Activated naive CD4-positive, alpha-beta T cell treated with anti-CD3 and anti-CD28 coated beads, Interleukin-2, amount 50 U/mL, for 16 hours (primary cell): ENCODE measurements at regions not wholly inside any gene's neighbourhood (a gene's known extent, or its start where the extent isn't known, plus 50 kb on each side); places are given as distances from the start of the nearest gene placed in this dataset.

Experiments
- DNase-seq: peaks from one replicate; pipeline ENCODE4 v3.0.0-alpha.2; 2020

- no peak for DNase-seq
These were observed 208.6 kb downstream of the PSAT1 start for GRCh38 chr9:78505546-78505945.

GRCh38 chr9:78507037-78507436 is 210.1 kb downstream of the PSAT1 start:
- no peak for DNase-seq

GRCh38 chr9:78510035-78510434 is 213.1 kb downstream of the PSAT1 start:
- no peak for DNase-seq

- DNase-seq = no peak
These were observed 218.2 kb downstream of the PSAT1 start for GRCh38 chr9:78515108-78515507.

GRCh38 chr9:78519786-78520185 is 222.9 kb downstream of the PSAT1 start:
- no peak for DNase-seq

- DNase-seq = no peak
These were observed 224.8 kb downstream of the PSAT1 start for GRCh38 chr9:78521680-78522079.

GRCh38 chr9:78525986-78526560 is 229.1 kb downstream of the PSAT1 start:
- DNase-seq = no peak

- DNase-seq = no peak
These were observed 236.6 kb downstream of the PSAT1 start for GRCh38 chr9:78533500-78533899.

GRCh38 chr9:78539188-78539587 is 242.3 kb downstream of the PSAT1 start:
- no peak for DNase-seq

GRCh38 chr9:78539904-78540303 is 243.0 kb downstream of the PSAT1 start:
- no peak for DNase-seq

GRCh38 chr9:78541868-78542443 is 245.0 kb downstream of the PSAT1 start:
- DNase-seq = no peak

- DNase-seq = no peak
These were observed 245.7 kb downstream of the PSAT1 start for GRCh38 chr9:78542491-78543181.

GRCh38 chr9:78543353-78543752 is 246.4 kb downstream of the PSAT1 start:
- DNase-seq = no peak

- DNase-seq = no peak
These were observed 247.3 kb downstream of the PSAT1 start for GRCh38 chr9:78544230-78544629.

GRCh38 chr9:78547831-78548230 is 250.9 kb downstream of the PSAT1 start:
- no peak for DNase-seq

GRCh38 chr9:78548670-78549069 is 251.7 kb downstream of the PSAT1 start:
- no peak for DNase-seq

GRCh38 chr9:78549711-78550110 is 252.8 kb downstream of the PSAT1 start:
- DNase-seq = no peak

- no peak for DNase-seq
These were observed 255.9 kb downstream of the PSAT1 start for GRCh38 chr9:78552802-78553201.

GRCh38 chr9:78557540-78557939 is 260.6 kb downstream of the PSAT1 start:
- no peak for DNase-seq

- DNase-seq = no peak
These were observed 262.5 kb downstream of the PSAT1 start for GRCh38 chr9:78559449-78559885.

GRCh38 chr9:78562021-78562420 is 265.1 kb downstream of the PSAT1 start:
- no peak for DNase-seq

- no peak for DNase-seq
These were observed 266.3 kb downstream of the PSAT1 start for GRCh38 chr9:78563269-78563668.

GRCh38 chr9:78565481-78565880 is 268.6 kb downstream of the PSAT1 start:
- DNase-seq = no peak

GRCh38 chr9:78566521-78566920 is 269.6 kb downstream of the PSAT1 start:
- no peak for DNase-seq
